ENCODE measurements at regions not wholly inside any gene's neighbourhood (a gene's known extent, or its start where the extent isn't known, plus 50 kb on each side); places are given as distances from the start of the nearest gene placed in this dataset.

DNA sequence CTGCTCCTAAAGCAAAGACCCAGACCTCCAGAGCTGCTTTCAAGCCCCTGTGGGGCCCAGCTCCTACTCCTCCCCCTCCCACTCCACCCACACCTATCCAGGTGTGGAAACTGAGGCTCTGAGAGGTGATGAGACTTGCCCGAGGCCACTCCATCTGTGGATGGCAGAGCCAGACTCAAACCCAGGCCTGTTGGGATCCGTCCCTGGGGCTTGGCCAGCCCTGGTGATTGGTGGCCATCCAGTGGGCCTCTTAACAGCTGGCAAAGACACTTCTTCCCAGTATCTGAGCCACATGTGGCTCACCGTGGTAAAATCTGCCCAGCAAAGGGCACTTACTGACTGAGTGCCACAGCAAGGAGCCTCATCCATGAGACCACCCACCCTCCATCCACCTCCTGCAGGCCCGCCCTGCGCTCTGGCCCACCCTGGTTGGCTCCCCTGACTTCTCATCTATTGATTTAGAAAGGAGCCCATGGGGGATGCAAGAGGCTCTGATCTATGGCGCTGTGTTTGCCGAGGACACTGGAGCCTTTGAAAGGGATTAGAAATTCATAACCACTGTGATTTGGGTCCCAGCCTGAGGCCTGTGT lies 398.5 kb downstream of the PTPRU start:
- 86 to 93% (median 90%) methylated on average over 7 of the region's 7 CpGs for WGBS, 3 donors
- DNase-seq: no peak
- intact Hi-C loops (cut with DNase I): no loop called here
- Histone ChIP-seq H3K27ac (no peak overlapping the region), H3K36me3 (no peaks in the 10 kb centered on the region), H3K4me1 (ENCODE audit: insufficient read depth) (no peaks in the 10 kb centered on the region), H3K27me3 (no peaks in the 10 kb centered on the region), H3K4me3 (no peak overlapping the region), H3K9me3 (no peaks in the 10 kb centered on the region)
- no peak for TF ChIP-seq CTCF (IDR thresholded peaks at IDR 0.05)
- TF ChIP-seq EP300 (IDR thresholded peaks at IDR 0.05): no peak
- TF ChIP-seq POLR2A (IDR thresholded peaks at IDR 0.05): no peak

- Histone ChIP-seq H3K36me3 (no peaks in the 10 kb centered on the region), H3K27me3 (no peaks in the 10 kb centered on the region), H3K4me3 (no peak overlapping the region), H3K4me1 (ENCODE audit: insufficient read depth) (no peaks in the 10 kb centered on the region), H3K9me3 (no peaks in the 10 kb centered on the region), H3K27ac (no peak overlapping the region)
- 66 to 74% (median 70%) methylated on average over 5 of the region's 5 CpGs for WGBS, 3 donors
- TF ChIP-seq EP300 (IDR thresholded peaks at IDR 0.05) (no peak), CTCF (IDR thresholded peaks at IDR 0.05) (no peak), POLR2A (IDR thresholded peaks at IDR 0.05) (no peak)
- intact Hi-C loops (cut with DNase I): no loop called here
- DNase-seq: no peak
These were observed 398.0 kb downstream of the PTPRU start for GRCh38 chr1:29634324-29634723.

DNA sequence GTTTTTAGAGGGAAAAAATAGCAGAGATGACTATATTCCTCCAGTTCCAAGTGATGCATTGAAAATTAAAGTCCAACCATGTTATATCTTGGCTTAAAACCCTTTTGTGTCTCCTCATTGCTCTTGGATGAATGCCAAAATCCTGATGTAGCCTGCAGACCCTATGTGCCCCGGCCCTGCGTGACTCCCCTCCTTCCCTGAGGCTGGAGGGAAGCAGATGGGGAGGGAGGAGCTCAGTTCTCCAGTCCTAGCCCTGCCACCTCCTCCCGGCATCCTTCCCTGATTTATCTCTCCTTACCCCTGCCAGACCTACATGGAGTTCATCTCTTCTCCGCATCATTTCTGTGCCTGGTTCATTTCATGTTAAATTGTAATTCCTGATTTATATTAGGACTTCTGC lies 397.4 kb downstream of the PTPRU start:
- Histone ChIP-seq H3K4me1 (ENCODE audit: insufficient read depth) (no peaks in the 10 kb centered on the region), H3K4me3 (no peak overlapping the region), H3K9me3 (no peaks in the 10 kb centered on the region), H3K27ac (no peak overlapping the region), H3K36me3 (no peaks in the 10 kb centered on the region), H3K27me3 (no peaks in the 10 kb centered on the region)
- no peak for DNase-seq
- intact Hi-C loops (cut with DNase I): no loop called here
- WGBS, 3 donors: 41 to 44% (median 43%) methylated on average over 4 of the region's 4 CpGs
- TF ChIP-seq EP300 (IDR thresholded peaks at IDR 0.05) (no peak), POLR2A (IDR thresholded peaks at IDR 0.05) (no peak), CTCF (IDR thresholded peaks at IDR 0.05) (no peak)

- intact Hi-C loops (cut with DNase I): no loop called here
- Histone ChIP-seq H3K4me3 (no peak overlapping the region), H3K27me3 (no peaks in the 10 kb centered on the region), H3K36me3 (no peaks in the 10 kb centered on the region), H3K27ac (no peak overlapping the region), H3K4me1 (ENCODE audit: insufficient read depth) (no peaks in the 10 kb centered on the region), H3K9me3 (no peaks in the 10 kb centered on the region)
- no peak for TF ChIP-seq CTCF (IDR thresholded peaks at IDR 0.05)
- no peak for TF ChIP-seq EP300 (IDR thresholded peaks at IDR 0.05)
- TF ChIP-seq POLR2A (IDR thresholded peaks at IDR 0.05): no peak
- DNase-seq: no peak
- WGBS, 3 donors: 41 to 53% (median 48%) methylated on average over 11 of the region's 11 CpGs
These were observed 396.7 kb downstream of the PTPRU start for GRCh38 chr1:29632806-29633615.

Data from ovary (tissue), 7 donors.